K562 (cell line): ENCODE measurements at regions not wholly inside any gene's neighbourhood (a gene's known extent, or its start where the extent isn't known, plus 50 kb on each side); places are given as distances from the start of the nearest gene placed in this dataset.

Experiments used
- CCNT2 ChIP-seq: IDR thresholded peaks from 2 replicates; pipeline ENCODE4 v1.6.1; 2011; ENCODE audit warnings: borderline replicate concordance, low read depth, mild to moderate bottlenecking, moderate library complexity, mixed read lengths, low read length; ENCODE audit not compliant: insufficient read length; ENCODE audit errors: extremely low read depth
- CEBPB ChIP-seq: fragments of 450-650 bp; IDR thresholded peaks from 2 replicates; pipeline ENCODE4 v1.6.1; 2016; ENCODE audit warnings: missing genetic modification characterization, missing compliant biosample characterization
- HEY1 ChIP-seq: fragments of 250-450 bp; sonication (Bioruptor Pico); IDR thresholded peaks from 2 replicates; pipeline ENCODE4 v1.5.0; 2020; ENCODE audit warnings: mild to moderate bottlenecking, moderate library complexity, borderline replicate concordance
- ILF3 ChIP-seq: fragments of 450-650 bp; IDR thresholded peaks from 2 replicates; pipeline ENCODE4 v1.6.1; 2018; ENCODE audit warnings: antibody characterized with exemption, mild to moderate bottlenecking, moderate library complexity, borderline replicate concordance
- LCOR ChIP-seq: sonication (generic); formaldehyde crosslinking; IDR thresholded peaks from 2 replicates; pipeline ENCODE4 v1.8.0; 2022; ENCODE audit warnings: mild to moderate bottlenecking, missing genetic modification reagents
- NFE2L1 ChIP-seq: fragments of 450-650 bp; IDR thresholded peaks from 2 replicates; pipeline ENCODE4 v1.6.1; 2016; ENCODE audit warnings: missing genetic modification characterization, low read depth, mild to moderate bottlenecking, missing compliant biosample characterization, moderate library complexity, borderline replicate concordance
- SMARCE1 ChIP-seq: fragments of 450-650 bp; IDR thresholded peaks from 2 replicates; pipeline ENCODE4 v1.7.1; 2016; ENCODE audit warnings: mild to moderate bottlenecking
- ZNF408 ChIP-seq: fragments of 250-450 bp; sonication (Bioruptor Pico); IDR thresholded peaks from 2 replicates; pipeline ENCODE4 v1.4.0; 2020; ENCODE audit warnings: low read depth, mild to moderate bottlenecking, moderate library complexity
- ZNF77 ChIP-seq: fragments of 250-450 bp; sonication (Bioruptor Pico); IDR thresholded peaks from 2 replicates; pipeline ENCODE4 v1.5.0; 2020
- TF ChIP-seq, protein P1 (sequence below): fragments of 250-450 bp; sonication (Bioruptor Pico); IDR thresholded peaks from 2 replicates; pipeline ENCODE4 v1.4.0; 2020
- TF ChIP-seq, protein P2 (sequence below): fragments of 250-450 bp; sonication (Bioruptor Pico); IDR thresholded peaks from 2 replicates; pipeline ENCODE4 v1.4.0; 2020; ENCODE audit warnings: mild to moderate bottlenecking, moderate library complexity
- TF ChIP-seq, protein P3 (sequence below): fragments of 200-800 bp; sonication (Bioruptor generic); IDR thresholded peaks from 2 replicates; pipeline ENCODE4 v1.6.1; 2017; ENCODE audit warnings: missing genetic modification characterization, missing compliant biosample characterization

DNA sequence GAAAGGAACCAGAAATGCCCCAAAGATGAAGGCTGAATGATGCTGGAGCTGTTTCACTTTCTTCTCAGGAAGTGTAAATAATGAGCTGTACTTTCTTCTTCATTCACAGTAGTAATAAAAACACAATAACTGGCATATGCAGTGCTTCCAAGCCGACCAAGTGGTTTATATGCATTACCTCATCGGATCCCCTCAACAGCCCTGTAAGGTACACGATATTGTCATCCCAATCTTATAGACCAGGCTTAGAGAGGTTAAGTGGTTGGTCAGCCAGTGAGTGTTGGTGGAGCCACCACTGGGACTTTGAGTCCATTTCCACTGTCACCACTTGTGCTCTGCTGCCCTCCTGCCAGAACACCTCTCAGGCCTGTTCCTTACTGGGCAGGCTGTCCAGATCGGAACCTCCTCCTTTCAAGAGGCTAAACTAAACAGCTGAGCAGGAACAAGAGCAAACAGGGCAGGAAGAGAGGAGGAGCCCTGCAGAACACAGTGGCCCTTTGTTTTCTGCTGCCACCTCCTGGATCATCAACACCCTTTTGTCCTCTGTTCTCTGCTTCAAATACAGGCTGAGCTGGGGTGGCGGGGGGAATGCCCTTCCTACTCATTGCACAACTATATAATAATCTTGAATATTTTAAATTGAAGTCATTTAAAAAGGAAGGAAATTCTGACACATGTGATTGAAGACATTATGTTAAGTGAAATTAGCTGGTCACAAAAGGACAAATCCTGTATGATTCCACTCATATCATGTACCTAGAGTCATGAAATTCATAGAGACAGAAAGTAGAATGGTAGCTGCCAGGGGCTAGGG, 112.5 kb upstream of the ATP6AP2 start (continued):
- TF ChIP-seq, protein P1, sequence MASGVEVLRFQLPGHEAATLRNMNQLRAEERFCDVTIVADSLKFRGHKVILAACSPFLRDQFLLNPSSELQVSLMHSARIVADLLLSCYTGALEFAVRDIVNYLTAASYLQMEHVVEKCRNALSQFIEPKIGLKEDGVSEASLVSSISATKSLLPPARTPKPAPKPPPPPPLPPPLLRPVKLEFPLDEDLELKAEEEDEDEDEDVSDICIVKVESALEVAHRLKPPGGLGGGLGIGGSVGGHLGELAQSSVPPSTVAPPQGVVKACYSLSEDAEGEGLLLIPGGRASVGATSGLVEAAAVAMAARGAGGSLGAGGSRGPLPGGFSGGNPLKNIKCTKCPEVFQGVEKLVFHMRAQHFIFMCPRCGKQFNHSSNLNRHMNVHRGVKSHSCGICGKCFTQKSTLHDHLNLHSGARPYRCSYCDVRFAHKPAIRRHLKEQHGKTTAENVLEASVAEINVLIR (CRISPR knock-in tag), result no peak
- TF ChIP-seq LCOR (CRISPR knock-in tag) (0 out of 2 replicates have a peak, but pooled peaks have one; percentile 25), NFE2L1 (tag) (no peak), CCNT2 (no peak), ILF3 (no peak), SMARCE1 (no peak), HEY1 (CRISPR knock-in tag) (no peak), ZNF77 (CRISPR knock-in tag) (no peak), ZNF408 (CRISPR knock-in tag) (no peak), CEBPB (peak; percentile 62)
- TF ChIP-seq, protein P2, sequence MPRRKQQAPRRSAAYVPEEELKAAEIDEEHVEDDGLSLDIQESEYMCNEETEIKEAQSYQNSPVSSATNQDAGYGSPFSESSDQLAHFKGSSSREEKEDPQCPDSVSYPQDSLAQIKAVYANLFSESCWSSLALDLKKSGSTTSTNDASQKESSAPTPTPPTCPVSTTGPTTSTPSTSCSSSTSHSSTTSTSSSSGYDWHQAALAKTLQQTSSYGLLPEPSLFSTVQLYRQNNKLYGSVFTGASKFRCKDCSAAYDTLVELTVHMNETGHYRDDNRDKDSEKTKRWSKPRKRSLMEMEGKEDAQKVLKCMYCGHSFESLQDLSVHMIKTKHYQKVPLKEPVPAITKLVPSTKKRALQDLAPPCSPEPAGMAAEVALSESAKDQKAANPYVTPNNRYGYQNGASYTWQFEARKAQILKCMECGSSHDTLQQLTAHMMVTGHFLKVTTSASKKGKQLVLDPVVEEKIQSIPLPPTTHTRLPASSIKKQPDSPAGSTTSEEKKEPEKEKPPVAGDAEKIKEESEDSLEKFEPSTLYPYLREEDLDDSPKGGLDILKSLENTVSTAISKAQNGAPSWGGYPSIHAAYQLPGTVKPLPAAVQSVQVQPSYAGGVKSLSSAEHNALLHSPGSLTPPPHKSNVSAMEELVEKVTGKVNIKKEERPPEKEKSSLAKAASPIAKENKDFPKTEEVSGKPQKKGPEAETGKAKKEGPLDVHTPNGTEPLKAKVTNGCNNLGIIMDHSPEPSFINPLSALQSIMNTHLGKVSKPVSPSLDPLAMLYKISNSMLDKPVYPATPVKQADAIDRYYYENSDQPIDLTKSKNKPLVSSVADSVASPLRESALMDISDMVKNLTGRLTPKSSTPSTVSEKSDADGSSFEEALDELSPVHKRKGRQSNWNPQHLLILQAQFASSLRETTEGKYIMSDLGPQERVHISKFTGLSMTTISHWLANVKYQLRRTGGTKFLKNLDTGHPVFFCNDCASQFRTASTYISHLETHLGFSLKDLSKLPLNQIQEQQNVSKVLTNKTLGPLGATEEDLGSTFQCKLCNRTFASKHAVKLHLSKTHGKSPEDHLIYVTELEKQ, result no peak
- TF ChIP-seq, protein P3, sequence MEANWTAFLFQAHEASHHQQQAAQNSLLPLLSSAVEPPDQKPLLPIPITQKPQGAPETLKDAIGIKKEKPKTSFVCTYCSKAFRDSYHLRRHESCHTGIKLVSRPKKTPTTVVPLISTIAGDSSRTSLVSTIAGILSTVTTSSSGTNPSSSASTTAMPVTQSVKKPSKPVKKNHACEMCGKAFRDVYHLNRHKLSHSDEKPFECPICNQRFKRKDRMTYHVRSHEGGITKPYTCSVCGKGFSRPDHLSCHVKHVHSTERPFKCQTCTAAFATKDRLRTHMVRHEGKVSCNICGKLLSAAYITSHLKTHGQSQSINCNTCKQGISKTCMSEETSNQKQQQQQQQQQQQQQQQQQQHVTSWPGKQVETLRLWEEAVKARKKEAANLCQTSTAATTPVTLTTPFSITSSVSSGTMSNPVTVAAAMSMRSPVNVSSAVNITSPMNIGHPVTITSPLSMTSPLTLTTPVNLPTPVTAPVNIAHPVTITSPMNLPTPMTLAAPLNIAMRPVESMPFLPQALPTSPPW, result peak; percentile 29; the same call in 1 of the 2 replicates
- TF ChIP-seq, all 486 proteins: peak for 11
